NCI-H69 (cell line): ENCODE measurements at regions not wholly inside any gene's neighbourhood (a gene's known extent, or its start where the extent isn't known, plus 50 kb on each side); places are given as distances from the start of the nearest gene placed in this dataset.

Experiments used
- DNase-seq: peaks from one replicate; lab custom pipeline; 2025; lab: John Stamatoyannopoulos, UW

- no peak for DNase-seq
Observed at GRCh38 chr2:228705318-228705717, 523.8 kb upstream of the SPHKAP start.

GRCh38 chr2:228703152-228703551, 521.7 kb upstream of the SPHKAP start:
- DNase-seq: no peak

GRCh38 chr2:228701506-228701905, 520.0 kb upstream of the SPHKAP start:
- no peak for DNase-seq

- DNase-seq: no peak
Observed at GRCh38 chr2:228700638-228701037, 519.2 kb upstream of the SPHKAP start.

- DNase-seq: no peak
Observed at GRCh38 chr2:228699888-228700287, 518.4 kb upstream of the SPHKAP start.

- no peak for DNase-seq
Observed at GRCh38 chr2:228699400-228699799, 517.9 kb upstream of the SPHKAP start.

- no peak for DNase-seq
Observed at GRCh38 chr2:228698963-228699362, 517.5 kb upstream of the SPHKAP start.

GRCh38 chr2:228697456-228697855, 516.0 kb upstream of the SPHKAP start:
- no peak for DNase-seq

GRCh38 chr2:228690681-228691080, 509.2 kb upstream of the SPHKAP start:
- no peak for DNase-seq

- DNase-seq: peak; percentile 1
Observed at GRCh38 chr2:228689053-228689452, 507.6 kb upstream of the SPHKAP start.

- DNase-seq: no peak
Observed at GRCh38 chr2:228688007-228688645, 506.6 kb upstream of the SPHKAP start.

GRCh38 chr2:228681979-228682378, 500.5 kb upstream of the SPHKAP start:
- no peak for DNase-seq

GRCh38 chr2:228681426-228681825, 499.9 kb upstream of the SPHKAP start:
- DNase-seq: no peak

GRCh38 chr2:228678110-228678509, 496.6 kb upstream of the SPHKAP start:
- no peak for DNase-seq

GRCh38 chr2:228675646-228676045, 494.2 kb upstream of the SPHKAP start:
- no peak for DNase-seq

- DNase-seq: no peak
Observed at GRCh38 chr2:228675091-228675490, 493.6 kb upstream of the SPHKAP start.

- peak; percentile 1 for DNase-seq
Observed at GRCh38 chr2:228673876-228674554, 492.5 kb upstream of the SPHKAP start.

- DNase-seq: no peak
Observed at GRCh38 chr2:228669690-228670089, 488.2 kb upstream of the SPHKAP start.

- no peak for DNase-seq
Observed at GRCh38 chr2:228665232-228665631, 483.7 kb upstream of the SPHKAP start.

GRCh38 chr2:228658998-228659397, 477.5 kb upstream of the SPHKAP start:
- DNase-seq: no peak

GRCh38 chr2:228657807-228658402, 476.4 kb upstream of the SPHKAP start:
- DNase-seq: peak; percentile 25

- no peak for DNase-seq
Observed at GRCh38 chr2:228655331-228655730, 473.8 kb upstream of the SPHKAP start.

- no peak for DNase-seq
Observed at GRCh38 chr2:228654707-228655106, 473.2 kb upstream of the SPHKAP start.
